Type B pancreatic cell (in vitro differentiated cells): ENCODE measurements at regions not wholly inside any gene's neighbourhood (a gene's known extent, or its start where the extent isn't known, plus 50 kb on each side); places are given as distances from the start of the nearest gene placed in this dataset.
"Not testable (repeated sequence)": the region's sequence is repeated elsewhere in the genome, so short reads cannot be mapped to it uniquely, and the experiment has no call there.

Experiments used
- DNase-seq: peaks from one replicate; pipeline ENCODE4 v3.0.0; 2021; ENCODE audit warnings: mixed read lengths; ENCODE audit not compliant: unreplicated experiment; ENCODE audit errors: extremely low spot score
- H3K27ac Mint-ChIP-seq: 2 replicates; pipeline ENCODE4 v1.8.0; 2021; ENCODE audit warnings: mild to moderate bottlenecking, mixed read lengths
- H3K27me3 Mint-ChIP-seq: 2 replicates; pipeline ENCODE4 v1.8.0; 2021; ENCODE audit warnings: mixed read lengths
- H3K36me3 Mint-ChIP-seq: 2 replicates; pipeline ENCODE4 v1.8.0; 2021; ENCODE audit warnings: mixed read lengths
- H3K4me1 Mint-ChIP-seq: one replicate; pipeline ENCODE4 v1.8.0; 2021; ENCODE audit warnings: mixed read lengths; ENCODE audit not compliant: unreplicated experiment
- H3K4me3 Mint-ChIP-seq: 2 replicates; pipeline ENCODE4 v1.8.0; 2021; ENCODE audit warnings: mild to moderate bottlenecking, mixed read lengths
- H3K9me3 Mint-ChIP-seq: 2 replicates; pipeline ENCODE4 v1.8.0; 2021; ENCODE audit warnings: mixed read lengths
- CTCF ChIP-seq: fragments of 200-600 bp; sonication (generic); conservative IDR thresholded peaks from 2 replicates; pipeline ENCODE4 v1.5.0; 2021; ENCODE audit warnings: antibody characterized with exemption, mild to moderate bottlenecking

GRCh38 chr12:131643631-131644452 lies 67.0 kb upstream of the SFSWAP start:
- TF ChIP-seq CTCF: no peak
- Mint-ChIP-seq H3K4me1 (no peaks in the 10 kb centered on the region), H3K9me3 (no peaks in the 10 kb centered on the region), H3K27ac (no peak overlapping the region), H3K4me3 (no peak overlapping the region), H3K36me3 (no peaks in the 10 kb centered on the region), H3K27me3 (peaks cover 27% of the 10 kb centered on the region)
- DNase-seq: peak; percentile 62

GRCh38 chr12:131644481-131644880 lies 66.4 kb upstream of the SFSWAP start:
- Mint-ChIP-seq H3K9me3 (no peaks in the 10 kb centered on the region), H3K27ac (no peak overlapping the region), H3K27me3 (peaks cover 26% of the 10 kb centered on the region), H3K4me3 (no peak overlapping the region), H3K4me1 (no peaks in the 10 kb centered on the region), H3K36me3 (no peaks in the 10 kb centered on the region)
- no peak for TF ChIP-seq CTCF
- DNase-seq: peak; percentile 50

- H3K4me1 Mint-ChIP-seq, H3K4me3 Mint-ChIP-seq, H3K27ac Mint-ChIP-seq, H3K9me3 Mint-ChIP-seq, H3K36me3 Mint-ChIP-seq: not testable (repeated sequence)
- DNase-seq: peak; percentile 57
- H3K27me3 Mint-ChIP-seq: peaks cover 30% of the 10 kb centered on the region
Measured at GRCh38 chr12:131644917-131645316, 66.0 kb upstream of the SFSWAP start.

GRCh38 chr12:131645557-131645956 lies 65.3 kb upstream of the SFSWAP start:
- not testable (repeated sequence) for H3K4me1 Mint-ChIP-seq, H3K27ac Mint-ChIP-seq, H3K36me3 Mint-ChIP-seq, H3K9me3 Mint-ChIP-seq, H3K4me3 Mint-ChIP-seq
- DNase-seq: peak; percentile 6
- peaks cover 26% of the 10 kb centered on the region for H3K27me3 Mint-ChIP-seq

GRCh38 chr12:131646444-131646843 lies 64.4 kb upstream of the SFSWAP start:
- not testable (repeated sequence) for H3K36me3 Mint-ChIP-seq, H3K27ac Mint-ChIP-seq, DNase-seq, H3K9me3 Mint-ChIP-seq, H3K4me1 Mint-ChIP-seq, H3K4me3 Mint-ChIP-seq
- H3K27me3 Mint-ChIP-seq: peaks cover 31% of the 10 kb centered on the region

GRCh38 chr12:131647667-131648066 lies 63.2 kb upstream of the SFSWAP start:
- Mint-ChIP-seq H3K9me3 (no peaks in the 10 kb centered on the region), H3K4me3 (no peak overlapping the region), H3K36me3 (no peaks in the 10 kb centered on the region), H3K27me3 (peaks cover 36% of the 10 kb centered on the region), H3K27ac (peak overlapping the region; percentile 56), H3K4me1 (no peaks in the 10 kb centered on the region)
- TF ChIP-seq CTCF: no peak
- DNase-seq: no peak

GRCh38 chr12:131655469-131656174 lies 55.3 kb upstream of the SFSWAP start:
- not testable (repeated sequence) for H3K27ac Mint-ChIP-seq, DNase-seq, H3K36me3 Mint-ChIP-seq, H3K4me1 Mint-ChIP-seq, H3K9me3 Mint-ChIP-seq, H3K4me3 Mint-ChIP-seq
- peaks cover 33% of the 10 kb centered on the region for H3K27me3 Mint-ChIP-seq

GRCh38 chr12:131656796-131657195 lies 54.1 kb upstream of the SFSWAP start:
- H3K27ac Mint-ChIP-seq, H3K9me3 Mint-ChIP-seq, H3K4me1 Mint-ChIP-seq, H3K36me3 Mint-ChIP-seq, DNase-seq, H3K4me3 Mint-ChIP-seq: not testable (repeated sequence)
- peaks cover 24% of the 10 kb centered on the region for H3K27me3 Mint-ChIP-seq

- H3K9me3 Mint-ChIP-seq, DNase-seq, H3K4me1 Mint-ChIP-seq, H3K36me3 Mint-ChIP-seq, H3K4me3 Mint-ChIP-seq, H3K27ac Mint-ChIP-seq: not testable (repeated sequence)
- H3K27me3 Mint-ChIP-seq: peaks cover 20% of the 10 kb centered on the region
Measured at GRCh38 chr12:131658605-131659004, 52.3 kb upstream of the SFSWAP start.

- H3K9me3 Mint-ChIP-seq, H3K4me3 Mint-ChIP-seq, H3K36me3 Mint-ChIP-seq, DNase-seq, H3K4me1 Mint-ChIP-seq, H3K27ac Mint-ChIP-seq: not testable (repeated sequence)
- H3K27me3 Mint-ChIP-seq: peaks cover 20% of the 10 kb centered on the region
Measured at GRCh38 chr12:131659484-131659883, 51.4 kb upstream of the SFSWAP start.

GRCh38 chr12:131659976-131660375 lies 50.9 kb upstream of the SFSWAP start:
- H3K9me3 Mint-ChIP-seq, H3K4me3 Mint-ChIP-seq, H3K36me3 Mint-ChIP-seq, H3K4me1 Mint-ChIP-seq, H3K27ac Mint-ChIP-seq: not testable (repeated sequence)
- DNase-seq: peak; percentile 62
- peaks cover 20% of the 10 kb centered on the region for H3K27me3 Mint-ChIP-seq
